ENCODE measurements at regions not wholly inside any gene's neighbourhood (a gene's known extent, or its start where the extent isn't known, plus 50 kb on each side); places are given as distances from the start of the nearest gene placed in this dataset.
"Not testable (repeated sequence)": the region's sequence is repeated elsewhere in the genome, so short reads cannot be mapped to it uniquely, and the experiment has no call there.

DNA sequence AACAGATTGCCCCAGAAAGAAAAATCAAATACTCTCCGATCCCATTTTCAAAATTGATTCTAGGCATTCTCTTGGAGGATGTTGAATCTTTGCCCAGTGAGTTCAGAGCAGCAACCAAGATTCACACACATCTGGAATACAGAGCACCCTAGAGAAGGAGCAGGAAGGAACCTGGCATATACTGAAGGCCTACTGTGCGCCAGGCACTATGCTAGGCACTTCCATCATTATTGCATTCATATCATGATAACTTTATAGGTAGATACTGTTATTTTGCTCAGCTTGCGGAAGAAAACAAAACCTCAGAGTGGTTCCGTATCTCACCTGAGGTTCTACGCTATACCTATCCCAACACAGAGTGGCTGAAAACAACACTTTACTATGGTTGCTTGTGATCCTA is 160.3 kb upstream of the SERTAD2 start:
- DNase-seq, result no peak
- Mint-ChIP-seq H3K27me3 (ENCODE audit: unreplicated experiment) (peaks cover 4% of the 10 kb centered on the region), H3K9me3 (ENCODE audit: unreplicated experiment) (no peaks in the 10 kb centered on the region), H3K4me3 (ENCODE audit: unreplicated experiment) (no peak overlapping the region), H3K4me1 (ENCODE audit: low read depth, unreplicated experiment) (no peaks in the 10 kb centered on the region), H3K36me3 (ENCODE audit: unreplicated experiment) (no peaks in the 10 kb centered on the region), H3K27ac (ENCODE audit: unreplicated experiment) (no peak overlapping the region)
- TF ChIP-seq, protein P1, sequence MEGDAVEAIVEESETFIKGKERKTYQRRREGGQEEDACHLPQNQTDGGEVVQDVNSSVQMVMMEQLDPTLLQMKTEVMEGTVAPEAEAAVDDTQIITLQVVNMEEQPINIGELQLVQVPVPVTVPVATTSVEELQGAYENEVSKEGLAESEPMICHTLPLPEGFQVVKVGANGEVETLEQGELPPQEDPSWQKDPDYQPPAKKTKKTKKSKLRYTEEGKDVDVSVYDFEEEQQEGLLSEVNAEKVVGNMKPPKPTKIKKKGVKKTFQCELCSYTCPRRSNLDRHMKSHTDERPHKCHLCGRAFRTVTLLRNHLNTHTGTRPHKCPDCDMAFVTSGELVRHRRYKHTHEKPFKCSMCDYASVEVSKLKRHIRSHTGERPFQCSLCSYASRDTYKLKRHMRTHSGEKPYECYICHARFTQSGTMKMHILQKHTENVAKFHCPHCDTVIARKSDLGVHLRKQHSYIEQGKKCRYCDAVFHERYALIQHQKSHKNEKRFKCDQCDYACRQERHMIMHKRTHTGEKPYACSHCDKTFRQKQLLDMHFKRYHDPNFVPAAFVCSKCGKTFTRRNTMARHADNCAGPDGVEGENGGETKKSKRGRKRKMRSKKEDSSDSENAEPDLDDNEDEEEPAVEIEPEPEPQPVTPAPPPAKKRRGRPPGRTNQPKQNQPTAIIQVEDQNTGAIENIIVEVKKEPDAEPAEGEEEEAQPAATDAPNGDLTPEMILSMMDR (IDR thresholded peaks at IDR 0.05; ENCODE audit: partially characterized antibody, unreplicated experiment), result no peak

DNA sequence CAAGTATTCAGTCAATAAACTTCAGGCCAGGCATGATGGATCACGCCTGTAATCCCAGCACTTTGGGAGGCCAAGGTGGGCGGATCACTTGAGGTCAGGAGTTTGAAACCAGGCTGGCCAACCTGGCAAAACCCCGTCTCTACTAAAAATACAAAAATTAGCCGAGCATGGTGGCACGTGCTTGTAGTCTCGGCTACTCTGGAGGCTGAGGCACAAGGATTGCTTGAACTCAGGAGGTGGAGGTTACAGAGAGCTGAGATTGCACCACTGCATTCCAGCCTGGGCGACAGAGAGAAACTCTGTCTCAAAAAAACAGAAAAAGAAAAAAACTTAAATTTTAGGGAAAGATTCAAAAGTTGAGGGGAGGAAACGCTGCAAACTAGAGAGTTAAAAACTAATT is 162.8 kb upstream of the SERTAD2 start:
- not testable (repeated sequence) for DNase-seq; H3K4me3 Mint-ChIP-seq (ENCODE audit: unreplicated experiment); H3K9me3 Mint-ChIP-seq (ENCODE audit: unreplicated experiment); H3K27ac Mint-ChIP-seq (ENCODE audit: unreplicated experiment); H3K36me3 Mint-ChIP-seq (ENCODE audit: unreplicated experiment); H3K27me3 Mint-ChIP-seq (ENCODE audit: unreplicated experiment); H3K4me1 Mint-ChIP-seq (ENCODE audit: low read depth, unreplicated experiment)

DNA sequence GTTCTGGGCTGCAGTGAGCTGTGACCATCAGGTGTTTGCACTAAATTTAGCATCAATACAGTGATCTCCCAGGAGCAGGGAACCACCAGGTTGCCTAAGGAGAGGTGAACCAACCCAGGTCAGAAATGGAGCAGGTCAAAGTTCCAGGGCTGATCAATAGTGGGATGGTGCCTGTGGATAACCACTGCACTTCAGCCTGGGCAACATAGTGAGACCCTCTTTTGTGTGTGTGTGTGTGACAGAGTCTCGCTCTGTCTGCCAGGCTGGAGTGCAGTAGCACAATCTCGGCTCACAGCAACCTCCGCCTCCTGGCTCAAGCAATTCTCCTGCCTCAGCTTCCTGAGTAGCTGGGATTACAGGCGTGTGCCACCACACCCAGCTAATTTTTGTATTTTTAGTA is 163.7 kb upstream of the SERTAD2 start:
- TF ChIP-seq, protein P1 (IDR thresholded peaks at IDR 0.05; ENCODE audit: partially characterized antibody, unreplicated experiment), result no peak
- no peak overlapping the region for H3K4me3 Mint-ChIP-seq (ENCODE audit: unreplicated experiment)
- H3K27me3 Mint-ChIP-seq (ENCODE audit: unreplicated experiment), result peaks cover 5% of the 10 kb centered on the region
- H3K9me3 Mint-ChIP-seq (ENCODE audit: unreplicated experiment), result no peaks in the 10 kb centered on the region
- no peak overlapping the region for H3K27ac Mint-ChIP-seq (ENCODE audit: unreplicated experiment)
- no peaks in the 10 kb centered on the region for H3K36me3 Mint-ChIP-seq (ENCODE audit: unreplicated experiment)
- H3K4me1 Mint-ChIP-seq (ENCODE audit: low read depth, unreplicated experiment), result no peaks in the 10 kb centered on the region
- DNase-seq, result no peak

- H3K27ac Mint-ChIP-seq (ENCODE audit: unreplicated experiment), result no peak overlapping the region
Measured at GRCh38 chr2:64818664-64819060, 164.9 kb upstream of the SERTAD2 start.

DNA sequence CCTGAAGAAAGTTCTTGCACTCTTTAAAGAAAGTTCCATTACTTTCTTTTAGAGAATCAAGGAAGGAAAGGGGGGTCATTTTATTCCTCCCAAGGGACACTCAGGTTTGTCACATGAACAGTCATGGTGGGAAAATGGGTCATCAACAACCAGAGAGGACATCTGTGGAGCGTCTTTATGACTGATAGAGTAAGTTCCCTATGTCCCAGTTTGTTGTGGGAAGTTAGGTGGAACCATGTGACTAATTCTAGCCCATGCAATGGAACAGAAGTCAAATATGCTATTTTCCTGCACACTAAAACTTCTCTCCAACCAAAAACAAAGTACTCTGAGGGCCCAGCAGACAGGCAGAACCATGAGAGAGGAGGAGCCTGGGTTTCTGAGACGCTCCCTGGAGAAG is 165.6 kb upstream of the SERTAD2 start:
- H3K27ac Mint-ChIP-seq (ENCODE audit: unreplicated experiment), result no peak overlapping the region
- TF ChIP-seq, protein P1 (IDR thresholded peaks at IDR 0.05; ENCODE audit: partially characterized antibody, unreplicated experiment), result no peak
- no peak for DNase-seq
- no peaks in the 10 kb centered on the region for H3K4me1 Mint-ChIP-seq (ENCODE audit: low read depth, unreplicated experiment)
- H3K9me3 Mint-ChIP-seq (ENCODE audit: unreplicated experiment), result no peaks in the 10 kb centered on the region
- no peak overlapping the region for H3K4me3 Mint-ChIP-seq (ENCODE audit: unreplicated experiment)
- peaks cover 3% of the 10 kb centered on the region for H3K27me3 Mint-ChIP-seq (ENCODE audit: unreplicated experiment)
- H3K36me3 Mint-ChIP-seq (ENCODE audit: unreplicated experiment), result no peaks in the 10 kb centered on the region

More at GRCh38 chr2:64818664-64819060, 164.9 kb upstream of the SERTAD2 start:
- no peak for DNase-seq
- Mint-ChIP-seq H3K27me3 (ENCODE audit: unreplicated experiment) (peaks cover 5% of the 10 kb centered on the region), H3K9me3 (ENCODE audit: unreplicated experiment) (no peaks in the 10 kb centered on the region), H3K4me3 (ENCODE audit: unreplicated experiment) (no peak overlapping the region), H3K36me3 (ENCODE audit: unreplicated experiment) (no peaks in the 10 kb centered on the region), H3K4me1 (ENCODE audit: low read depth, unreplicated experiment) (no peaks in the 10 kb centered on the region)
- TF ChIP-seq, protein P1 (IDR thresholded peaks at IDR 0.05; ENCODE audit: partially characterized antibody, unreplicated experiment), result no peak
